ENCODE measurements at regions not wholly inside any gene's neighbourhood (a gene's known extent, or its start where the extent isn't known, plus 50 kb on each side); places are given as distances from the start of the nearest gene placed in this dataset.

- no peak for TF ChIP-seq CTCF (IDR thresholded peaks at IDR 0.05; ENCODE audit: low read depth, low read length)
- DNase-seq (ENCODE audit: low read depth, low spot score): no peak
- Histone ChIP-seq H3K4me3 (ENCODE audit: low read depth, low read length) (no peak overlapping the region), H3K9me3 (ENCODE audit: control insufficient read depth, insufficient read depth, low read length) (peaks cover 16% of the 10 kb centered on the region), H3K27me3 (ENCODE audit: control insufficient read depth, insufficient read depth, low read length) (no peaks in the 10 kb centered on the region), H3K27ac (ENCODE audit: low read depth, low read length) (no peak overlapping the region)
- ChIA-PET POLR2A (no interaction called here), CTCF (no interaction called here)
Measured at GRCh38 chr2:211228559-211228958, 672.2 kb downstream of the CPS1 start.

- H3K4me3 ChIP-seq (ENCODE audit: low read depth, low read length): no peak overlapping the region
- no peak overlapping the region for H3K27ac ChIP-seq (ENCODE audit: low read depth, low read length)
- ChIA-PET POLR2A (no interaction called here), CTCF (no interaction called here)
- TF ChIP-seq CTCF (IDR thresholded peaks at IDR 0.05; ENCODE audit: low read depth, low read length): no peak
- DNase-seq (ENCODE audit: low read depth, low spot score): no peak
- no peaks in the 10 kb centered on the region for H3K27me3 ChIP-seq (ENCODE audit: control insufficient read depth, insufficient read depth, low read length)
- H3K9me3 ChIP-seq (ENCODE audit: control insufficient read depth, insufficient read depth, low read length): peaks cover 5% of the 10 kb centered on the region
Measured at GRCh38 chr2:211237586-211238275, 681.3 kb downstream of the CPS1 start.

- ChIA-PET POLR2A (no interaction called here), CTCF (no interaction called here)
- H3K9me3 ChIP-seq (ENCODE audit: control insufficient read depth, insufficient read depth, low read length): peaks cover 5% of the 10 kb centered on the region
- H3K27ac ChIP-seq (ENCODE audit: low read depth, low read length): no peak overlapping the region
- no peak overlapping the region for H3K4me3 ChIP-seq (ENCODE audit: low read depth, low read length)
- DNase-seq (ENCODE audit: low read depth, low spot score): no peak
- H3K27me3 ChIP-seq (ENCODE audit: control insufficient read depth, insufficient read depth, low read length): no peaks in the 10 kb centered on the region
- TF ChIP-seq CTCF (IDR thresholded peaks at IDR 0.05; ENCODE audit: low read depth, low read length): no peak
Measured at GRCh38 chr2:211241891-211242290, 685.5 kb downstream of the CPS1 start.

GRCh38 chr2:211247751-211248150 lies 691.4 kb downstream of the CPS1 start:
- Histone ChIP-seq H3K9me3 (ENCODE audit: control insufficient read depth, insufficient read depth, low read length) (peaks cover 10% of the 10 kb centered on the region), H3K27ac (ENCODE audit: low read depth, low read length) (no peak overlapping the region), H3K4me3 (ENCODE audit: low read depth, low read length) (no peak overlapping the region), H3K27me3 (ENCODE audit: control insufficient read depth, insufficient read depth, low read length) (no peaks in the 10 kb centered on the region)
- ChIA-PET POLR2A (no interaction called here), CTCF (no interaction called here)
- no peak for TF ChIP-seq CTCF (IDR thresholded peaks at IDR 0.05; ENCODE audit: low read depth, low read length)
- DNase-seq (ENCODE audit: low read depth, low spot score): no peak

- TF ChIP-seq CTCF (IDR thresholded peaks at IDR 0.05; ENCODE audit: low read depth, low read length): no peak
- Histone ChIP-seq H3K4me3 (ENCODE audit: low read depth, low read length) (no peak overlapping the region), H3K27me3 (ENCODE audit: control insufficient read depth, insufficient read depth, low read length) (no peaks in the 10 kb centered on the region), H3K9me3 (ENCODE audit: control insufficient read depth, insufficient read depth, low read length) (peaks cover 10% of the 10 kb centered on the region), H3K27ac (ENCODE audit: low read depth, low read length) (no peak overlapping the region)
- ChIA-PET CTCF (no interaction called here), POLR2A (no interaction called here)
- no peak for DNase-seq (ENCODE audit: low read depth, low spot score)
Measured at GRCh38 chr2:211248841-211249240, 692.4 kb downstream of the CPS1 start.

Measured in AG04450 (cell line).